ENCODE measurements at regions not wholly inside any gene's neighbourhood (a gene's known extent, or its start where the extent isn't known, plus 50 kb on each side); places are given as distances from the start of the nearest gene placed in this dataset.

GRCh38 chr5:167786871-167787578 lies 504.4 kb upstream of the WWC1 start:
- no peak for DNase-seq (ENCODE audit: low spot score)

DNA sequence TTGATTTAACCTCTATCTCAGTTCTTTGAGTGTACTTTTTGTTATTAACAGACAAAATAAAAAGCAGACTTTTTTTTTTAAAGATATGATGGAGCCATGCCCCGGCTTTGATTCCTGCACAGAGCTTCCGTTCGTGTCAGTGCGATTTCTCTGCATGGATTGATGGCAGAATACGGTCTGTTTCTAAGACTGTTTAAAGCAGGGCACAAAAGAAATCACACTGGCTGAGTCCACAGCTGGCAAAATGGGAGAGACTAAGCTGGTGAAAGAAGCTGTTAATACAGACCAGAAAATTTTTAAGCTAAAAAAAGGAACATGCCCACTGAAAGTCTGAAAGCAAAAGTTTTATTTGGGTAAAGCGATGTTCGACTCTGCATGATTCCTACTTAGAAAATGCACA lies 501.4 kb upstream of the WWC1 start:
- DNase-seq (ENCODE audit: low spot score) = no peak

DNA sequence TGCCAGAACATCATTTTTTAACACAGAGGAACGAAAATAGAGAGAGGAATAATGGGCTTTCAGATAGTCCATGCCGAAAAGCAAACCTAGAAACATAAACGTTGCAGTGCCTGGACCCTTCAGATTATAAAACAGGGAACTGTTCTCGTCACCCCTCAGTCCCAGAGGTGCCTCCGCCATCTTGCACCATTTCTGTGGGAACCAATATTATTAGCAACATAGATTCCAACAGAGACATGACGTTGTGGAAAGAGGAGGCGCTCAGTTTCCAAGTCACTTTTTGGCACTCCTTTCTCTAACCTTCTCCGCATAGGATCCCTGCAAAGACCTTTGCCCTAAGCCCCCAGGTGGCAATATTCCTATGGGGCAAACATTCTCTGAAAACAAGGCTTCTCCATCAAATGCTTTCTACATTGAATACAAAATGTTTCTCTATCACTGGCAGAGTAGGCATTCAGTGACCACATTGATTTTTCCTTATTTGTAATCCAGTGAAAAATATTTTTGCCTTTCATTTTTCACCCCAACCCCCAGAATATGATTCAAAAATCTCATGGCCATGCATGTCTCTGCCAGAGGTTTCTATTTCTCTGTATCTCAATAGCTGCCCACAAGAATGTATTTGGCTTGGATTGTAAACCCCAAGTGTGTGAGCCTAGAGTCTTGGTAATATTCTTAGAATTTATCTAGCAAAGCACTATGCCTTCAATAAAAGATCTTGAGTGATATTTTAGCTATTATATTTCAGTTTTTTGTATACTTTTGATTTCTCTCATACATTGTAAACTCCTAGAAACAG lies 500.8 kb upstream of the WWC1 start:
- DNase-seq (ENCODE audit: low spot score) = no peak

DNA sequence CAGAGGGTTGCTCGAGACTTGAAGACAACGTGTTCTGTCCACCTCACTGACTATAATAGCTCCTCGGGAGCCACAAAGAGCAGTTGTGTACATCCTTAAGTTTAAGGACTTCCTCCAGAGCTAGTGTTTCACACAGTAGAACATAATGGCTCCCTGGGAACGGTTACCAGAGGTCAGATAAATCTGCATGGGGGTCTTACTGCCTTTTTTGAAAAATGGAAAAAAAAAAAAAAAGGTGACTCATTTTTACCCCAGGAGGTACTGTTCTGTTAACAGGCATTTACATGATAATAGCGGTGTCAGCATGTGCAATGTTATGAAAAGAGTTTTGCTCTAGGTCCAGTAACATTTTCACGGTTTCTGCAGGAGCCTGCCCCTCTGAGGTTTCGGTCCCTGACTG lies 498.9 kb upstream of the WWC1 start:
- no peak for DNase-seq (ENCODE audit: low spot score)

DNA sequence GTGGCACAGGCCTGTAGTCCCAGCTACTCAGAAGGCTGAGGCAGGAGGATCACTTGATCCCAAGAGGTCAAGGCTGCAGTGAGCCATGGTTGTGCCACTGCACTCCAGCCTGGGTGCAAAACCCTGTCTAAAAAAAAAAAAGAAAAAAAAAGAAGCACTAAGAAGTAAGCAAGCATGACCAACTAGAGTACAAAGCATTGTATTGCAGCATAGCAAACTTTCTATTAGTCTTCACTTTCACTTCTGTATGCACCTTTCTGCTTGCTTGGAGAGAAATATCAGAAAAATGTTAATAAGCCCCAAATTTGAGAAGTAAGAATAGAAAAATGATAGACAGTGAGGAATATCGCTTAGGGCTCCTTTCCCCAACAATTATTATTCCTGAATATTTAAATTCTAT lies 497.7 kb upstream of the WWC1 start:
- DNase-seq (ENCODE audit: low spot score) = no peak

DNA sequence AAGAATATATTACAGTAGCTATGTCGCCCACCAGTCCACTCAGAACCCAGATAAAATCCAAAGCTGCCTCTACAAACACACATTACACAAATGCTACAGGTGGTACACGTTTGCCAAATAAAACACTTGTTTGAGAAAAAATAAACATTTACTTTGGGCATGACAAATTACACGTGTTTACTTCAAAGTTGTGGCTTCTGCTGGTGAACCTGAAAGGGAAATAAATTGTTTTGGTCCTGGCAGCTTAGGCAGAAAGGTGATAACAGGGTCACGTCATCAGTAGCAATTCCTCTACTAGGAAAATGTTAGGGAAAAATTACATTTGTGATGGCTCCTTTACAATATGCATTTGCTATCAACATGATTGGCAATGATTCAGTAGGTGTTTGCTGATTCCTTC lies 497.3 kb upstream of the WWC1 start:
- DNase-seq (ENCODE audit: low spot score) = no peak

GRCh38 chr5:167796672-167797071 lies 494.8 kb upstream of the WWC1 start:
- DNase-seq (ENCODE audit: low spot score) = no peak

- no peak for DNase-seq (ENCODE audit: low spot score)
These were observed 493.5 kb upstream of the WWC1 start for GRCh38 chr5:167797933-167798332.

GRCh38 chr5:167798448-167798847 lies 493.0 kb upstream of the WWC1 start:
- no peak for DNase-seq (ENCODE audit: low spot score)

DNA sequence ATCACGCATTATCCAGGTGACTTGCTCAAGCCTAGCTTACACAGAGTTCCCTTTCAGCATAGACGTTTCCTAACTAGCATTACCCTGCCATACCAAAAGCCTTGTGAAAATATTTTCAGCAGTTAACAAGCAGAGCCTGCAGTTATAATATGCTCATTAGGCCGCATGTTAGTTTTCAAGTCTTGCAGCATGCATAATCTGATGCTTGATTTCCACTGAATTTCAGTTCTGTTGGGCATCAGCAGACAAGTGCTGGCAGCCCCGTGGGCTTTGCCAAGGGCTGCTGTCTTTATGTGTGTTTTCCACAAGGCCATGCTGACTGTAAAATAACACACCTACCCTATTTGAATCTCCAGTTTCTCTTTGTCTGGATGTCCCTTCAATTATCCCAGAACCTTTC lies 491.0 kb upstream of the WWC1 start:
- DNase-seq (ENCODE audit: low spot score) = no peak

GRCh38 chr5:167801999-167802398 lies 489.4 kb upstream of the WWC1 start:
- no peak for DNase-seq (ENCODE audit: low spot score)

- DNase-seq (ENCODE audit: low spot score) = no peak
These were observed 488.6 kb upstream of the WWC1 start for GRCh38 chr5:167802755-167803431.

- DNase-seq (ENCODE audit: low spot score) = no peak
These were observed 486.8 kb upstream of the WWC1 start for GRCh38 chr5:167804512-167805220.

DNA sequence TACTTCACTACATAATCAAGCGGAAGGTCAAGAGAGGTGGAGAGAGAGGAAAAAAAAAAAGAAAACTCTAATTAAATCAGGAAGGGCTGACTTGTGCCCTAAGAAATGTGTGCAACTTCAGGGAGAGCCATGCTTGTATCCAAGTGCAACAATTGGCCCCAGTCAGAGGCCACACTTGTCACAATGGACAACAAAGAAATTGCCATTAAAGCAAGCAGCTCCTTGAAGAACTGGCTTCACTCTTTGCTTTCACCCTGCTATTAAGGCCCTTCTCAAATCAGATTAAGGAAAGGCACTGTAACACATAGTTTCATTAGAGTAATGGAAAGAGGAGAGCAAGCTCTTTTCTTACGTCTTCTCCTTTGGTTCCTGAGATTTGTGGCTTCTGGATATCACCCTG lies 480.9 kb upstream of the WWC1 start:
- no peak for DNase-seq (ENCODE audit: low spot score)

DNA sequence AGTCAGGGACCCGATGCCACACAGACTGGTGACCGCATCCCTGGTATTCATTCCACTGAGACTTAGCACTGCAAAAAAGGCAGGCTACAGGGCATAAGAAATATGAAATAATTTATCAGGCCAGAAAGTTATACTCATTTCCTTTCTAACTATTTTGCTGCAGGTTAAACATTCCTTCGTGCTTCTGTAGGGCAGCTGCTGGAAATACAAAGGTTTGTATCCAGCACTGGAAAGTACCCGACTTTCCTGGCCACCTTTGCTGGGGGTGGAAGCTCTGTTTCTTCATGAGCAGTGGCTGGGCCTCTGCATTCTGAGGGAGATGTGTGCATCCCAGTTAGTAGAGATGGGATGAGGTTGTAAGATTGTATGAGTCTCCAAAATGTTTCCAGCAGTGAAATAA lies 478.6 kb upstream of the WWC1 start:
- no peak for DNase-seq (ENCODE audit: low spot score)

DNA sequence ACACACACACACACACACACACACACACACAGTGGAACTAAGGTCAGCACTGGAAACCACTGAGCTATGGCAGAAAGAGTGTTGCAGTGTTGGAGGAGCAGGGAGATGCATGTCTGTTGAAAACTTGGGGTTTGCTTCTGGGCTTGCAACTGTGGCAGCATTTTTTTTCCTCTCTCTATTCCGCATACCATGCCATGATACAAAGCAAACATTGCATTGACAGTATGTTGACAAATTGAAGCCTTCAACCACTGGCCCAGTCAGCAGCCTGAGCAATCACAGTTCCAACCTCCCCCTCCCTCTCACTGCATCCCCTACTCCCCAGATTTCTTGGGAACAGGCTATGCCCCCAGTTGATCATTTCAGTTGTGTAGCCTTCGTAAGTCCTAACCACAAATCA lies 478.1 kb upstream of the WWC1 start:
- no peak for DNase-seq (ENCODE audit: low spot score)

GRCh38 chr5:167814040-167814439 lies 477.4 kb upstream of the WWC1 start:
- DNase-seq (ENCODE audit: low spot score) = no peak

DNA sequence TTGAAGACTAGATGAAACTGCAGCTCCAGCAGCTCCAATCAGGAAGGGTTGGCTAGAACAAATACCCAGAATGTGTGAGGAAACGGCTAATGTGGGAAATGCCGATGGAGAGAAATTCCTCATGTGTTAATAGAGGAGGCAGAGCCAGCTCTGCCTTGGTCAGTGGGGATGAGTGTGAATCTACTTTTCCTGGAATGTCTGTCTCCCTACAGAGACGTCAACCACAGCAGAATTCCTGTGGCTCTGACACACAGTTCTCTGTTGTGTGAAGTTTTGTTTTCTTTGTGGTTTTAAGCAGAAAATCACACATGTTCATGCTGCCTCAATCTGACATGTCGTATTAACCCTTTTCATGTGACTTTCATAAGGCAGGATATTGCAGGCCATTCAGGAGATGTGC lies 476.6 kb upstream of the WWC1 start:
- DNase-seq (ENCODE audit: low spot score) = peak; percentile 20

DNA sequence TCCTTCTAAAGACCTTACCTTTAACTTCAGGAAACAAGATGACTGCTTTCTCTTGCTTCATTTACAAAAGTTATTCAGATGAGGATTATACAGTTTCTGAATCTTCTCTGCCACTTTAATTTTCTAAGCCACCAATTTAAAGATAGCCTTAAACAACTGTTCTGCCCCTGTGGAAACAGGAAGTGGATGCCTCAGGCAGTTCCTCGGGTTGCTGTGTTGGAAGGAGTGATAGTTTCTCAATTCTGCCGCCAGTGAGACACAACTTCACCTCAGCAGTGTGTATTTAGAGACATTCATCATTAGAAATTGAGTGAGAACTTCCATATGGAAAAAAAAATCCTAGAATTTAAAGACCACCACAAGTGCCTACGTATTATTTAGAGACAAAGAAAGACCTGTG lies 475.1 kb upstream of the WWC1 start:
- no peak for DNase-seq (ENCODE audit: low spot score)

DNA sequence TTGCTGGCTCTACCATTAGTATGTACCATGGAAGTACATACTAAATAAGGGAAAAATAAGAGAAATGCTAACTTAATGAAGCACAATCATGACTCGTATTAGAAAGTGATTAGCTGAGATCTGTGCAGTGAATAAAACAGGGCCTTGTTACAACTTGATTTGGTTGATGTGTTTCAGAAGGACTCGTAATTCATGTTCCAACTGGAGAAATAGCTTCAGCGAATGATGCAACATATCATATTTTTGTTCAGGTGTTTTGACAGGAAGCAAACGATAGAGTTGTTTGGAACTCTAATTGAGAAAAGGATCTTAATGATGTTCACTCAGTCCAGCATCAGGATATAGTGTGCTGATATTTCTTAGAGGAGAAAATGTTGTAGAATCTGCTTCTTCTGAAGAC lies 474.6 kb upstream of the WWC1 start:
- DNase-seq (ENCODE audit: low spot score) = no peak

DNA sequence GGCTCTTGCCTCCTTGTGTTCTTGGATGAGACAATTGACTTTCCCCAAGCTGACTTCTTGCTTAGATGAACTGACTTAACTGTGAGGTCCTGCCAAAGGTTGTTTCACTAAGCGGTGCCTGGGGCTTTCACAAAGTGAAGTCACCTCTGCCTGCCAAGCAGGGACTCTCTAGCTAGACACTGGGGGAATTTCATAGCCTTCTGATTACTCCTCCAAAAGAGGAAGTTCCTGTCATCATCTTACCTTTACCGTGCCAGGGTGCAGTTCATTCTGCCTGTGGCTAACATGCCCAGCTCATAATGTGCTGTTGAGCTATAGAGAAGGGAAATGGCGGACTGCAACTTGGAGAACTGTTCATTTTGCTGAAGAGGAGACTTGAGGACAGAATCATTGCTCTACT lies 472.0 kb upstream of the WWC1 start:
- no peak for DNase-seq (ENCODE audit: low spot score)

DNA sequence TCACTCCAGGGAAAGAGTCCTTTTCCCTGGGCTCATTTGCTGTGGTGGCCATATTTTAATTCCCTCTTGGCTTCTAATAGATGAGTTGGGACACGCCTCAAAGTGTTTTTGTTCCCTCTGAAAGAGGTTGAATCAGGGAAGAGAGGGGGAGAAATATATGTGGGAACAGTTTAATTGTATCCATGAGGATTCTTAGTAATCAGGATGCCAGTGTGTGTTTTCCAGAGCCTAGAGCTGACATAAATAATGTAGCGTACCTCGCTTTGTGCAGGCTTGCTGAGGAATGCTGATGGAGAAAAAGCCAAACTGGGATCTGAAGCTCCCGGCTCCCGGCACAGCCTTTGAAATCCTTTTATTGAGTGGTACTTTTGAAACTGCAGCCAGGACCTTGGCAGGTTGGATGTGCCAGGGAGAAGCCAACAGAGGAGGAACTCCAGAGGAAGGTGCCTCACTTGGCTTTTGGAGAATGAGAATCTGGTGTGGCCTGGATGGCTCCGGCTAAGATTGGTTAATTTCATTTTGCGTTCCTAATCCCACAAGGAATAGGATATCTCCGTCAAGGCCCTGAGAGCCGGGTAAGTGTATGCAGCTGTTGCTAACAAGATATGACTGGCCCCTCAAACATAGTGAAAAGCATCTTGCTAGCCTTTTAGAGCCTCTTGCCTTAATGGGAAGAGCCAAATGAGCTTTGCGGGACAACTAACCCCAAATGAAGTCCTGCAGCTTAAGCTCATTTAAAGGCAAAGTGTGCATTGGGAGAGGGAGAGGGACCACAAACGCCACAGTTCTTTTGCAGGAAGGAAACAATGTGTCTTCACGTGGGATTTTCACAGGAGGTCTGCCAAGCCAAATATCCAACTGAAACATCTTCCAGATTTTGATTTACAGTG lies 471.1 kb upstream of the WWC1 start:
- no peak for DNase-seq (ENCODE audit: low spot score)

Measured in hepatic stellate cell (primary cell).